Omental fat pad (tissue), 3 donors: ENCODE measurements at regions not wholly inside any gene's neighbourhood (a gene's known extent, or its start where the extent isn't known, plus 50 kb on each side); places are given as distances from the start of the nearest gene placed in this dataset.
"Not testable (repeated sequence)": the region's sequence is repeated elsewhere in the genome, so short reads cannot be mapped to it uniquely, and the experiment has no call there.

Experiments used
- ATAC-seq: fragments of 150-250 bp; one replicate; pipeline ENCODE4 v1.9.1; 2016; ENCODE audit warnings: mild to moderate bottlenecking, moderate library complexity; ENCODE audit not compliant: low FRiP score
- DNase-seq: peaks from one replicate; pipeline ENCODE4 v3.0.0-alpha.2; 2019; ENCODE audit warnings: low spot score
- TF ChIP-seq, protein P1 (sequence below), 3 donors: fragments of 450-650 bp; IDR thresholded peaks; one replicate each; pipeline ENCODE4 v1.5.1; 2016 to 2017; ENCODE audit warnings: antibody characterized with exemption in 3 of 3, mild to moderate bottlenecking in 3 of 3, moderate library complexity in 2 of 3

DNA sequence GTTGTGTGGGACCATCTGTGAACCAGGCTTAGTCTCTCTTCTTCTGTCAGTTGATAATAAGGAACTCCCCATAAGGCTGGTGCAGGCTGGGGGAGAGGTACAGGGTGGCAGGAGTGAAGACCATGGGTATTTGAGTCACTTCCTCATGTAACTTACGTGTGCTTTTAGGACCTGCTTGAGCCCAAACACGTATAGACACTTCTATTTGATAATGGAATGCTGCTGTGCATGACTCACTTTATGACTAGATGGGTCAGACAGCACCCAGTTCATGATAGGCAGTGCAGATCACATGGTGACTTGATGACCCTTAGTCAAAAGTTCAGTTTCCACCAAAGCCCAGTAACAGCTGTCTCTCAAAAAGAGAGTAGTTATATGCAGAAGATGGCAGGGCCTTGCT lies 490.9 kb downstream of the ZBBX start:
- TF ChIP-seq, protein P1, sequence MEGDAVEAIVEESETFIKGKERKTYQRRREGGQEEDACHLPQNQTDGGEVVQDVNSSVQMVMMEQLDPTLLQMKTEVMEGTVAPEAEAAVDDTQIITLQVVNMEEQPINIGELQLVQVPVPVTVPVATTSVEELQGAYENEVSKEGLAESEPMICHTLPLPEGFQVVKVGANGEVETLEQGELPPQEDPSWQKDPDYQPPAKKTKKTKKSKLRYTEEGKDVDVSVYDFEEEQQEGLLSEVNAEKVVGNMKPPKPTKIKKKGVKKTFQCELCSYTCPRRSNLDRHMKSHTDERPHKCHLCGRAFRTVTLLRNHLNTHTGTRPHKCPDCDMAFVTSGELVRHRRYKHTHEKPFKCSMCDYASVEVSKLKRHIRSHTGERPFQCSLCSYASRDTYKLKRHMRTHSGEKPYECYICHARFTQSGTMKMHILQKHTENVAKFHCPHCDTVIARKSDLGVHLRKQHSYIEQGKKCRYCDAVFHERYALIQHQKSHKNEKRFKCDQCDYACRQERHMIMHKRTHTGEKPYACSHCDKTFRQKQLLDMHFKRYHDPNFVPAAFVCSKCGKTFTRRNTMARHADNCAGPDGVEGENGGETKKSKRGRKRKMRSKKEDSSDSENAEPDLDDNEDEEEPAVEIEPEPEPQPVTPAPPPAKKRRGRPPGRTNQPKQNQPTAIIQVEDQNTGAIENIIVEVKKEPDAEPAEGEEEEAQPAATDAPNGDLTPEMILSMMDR (IDR thresholded peaks at IDR 0.05), result no peak
- DNase-seq, result no peak
- no peak for ATAC-seq

DNA sequence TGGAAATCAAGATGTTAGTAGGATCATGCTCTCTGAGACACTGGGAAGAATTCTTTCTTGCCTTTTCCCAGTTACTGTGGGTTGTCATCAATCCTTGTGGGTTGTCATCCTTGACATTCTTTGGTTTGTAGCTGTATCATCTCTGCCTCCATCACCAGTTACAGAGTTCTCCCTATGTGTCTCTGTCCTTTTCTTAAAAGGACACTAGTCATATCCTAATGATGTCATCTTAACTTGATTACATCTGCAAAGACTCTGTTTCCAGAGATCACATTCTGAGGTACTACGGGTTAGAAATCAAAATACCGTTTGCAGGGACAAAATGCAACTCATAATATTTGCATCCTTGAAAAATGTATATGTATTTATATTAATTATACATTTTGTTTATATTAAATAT lies 500.4 kb downstream of the ZBBX start:
- ATAC-seq (no peak), DNase-seq (no peak)
- TF ChIP-seq, protein P1 (IDR thresholded peaks at IDR 0.05), result no peak

DNA sequence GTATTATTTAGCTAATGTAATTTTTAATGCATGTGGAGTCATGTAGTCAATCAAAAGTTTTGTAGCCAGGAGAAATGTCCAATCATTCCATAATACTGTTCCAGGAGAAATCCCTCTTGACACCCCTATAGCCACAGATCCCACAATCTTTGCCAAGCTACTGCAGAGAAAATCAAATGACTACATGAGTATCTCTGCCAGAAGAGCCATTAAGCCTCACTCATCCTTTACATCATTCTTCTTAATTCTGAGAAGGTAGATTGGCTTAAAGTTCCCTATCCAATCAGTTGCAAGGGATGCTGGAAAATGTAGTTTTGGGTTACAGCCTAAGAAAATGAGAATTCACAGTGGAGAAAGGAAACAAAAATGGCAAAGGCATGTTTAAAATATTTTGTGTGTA lies 502.1 kb downstream of the ZBBX start:
- DNase-seq (no peak), ATAC-seq (no peak)
- TF ChIP-seq, protein P1 (IDR thresholded peaks at IDR 0.05), result no peak

DNA sequence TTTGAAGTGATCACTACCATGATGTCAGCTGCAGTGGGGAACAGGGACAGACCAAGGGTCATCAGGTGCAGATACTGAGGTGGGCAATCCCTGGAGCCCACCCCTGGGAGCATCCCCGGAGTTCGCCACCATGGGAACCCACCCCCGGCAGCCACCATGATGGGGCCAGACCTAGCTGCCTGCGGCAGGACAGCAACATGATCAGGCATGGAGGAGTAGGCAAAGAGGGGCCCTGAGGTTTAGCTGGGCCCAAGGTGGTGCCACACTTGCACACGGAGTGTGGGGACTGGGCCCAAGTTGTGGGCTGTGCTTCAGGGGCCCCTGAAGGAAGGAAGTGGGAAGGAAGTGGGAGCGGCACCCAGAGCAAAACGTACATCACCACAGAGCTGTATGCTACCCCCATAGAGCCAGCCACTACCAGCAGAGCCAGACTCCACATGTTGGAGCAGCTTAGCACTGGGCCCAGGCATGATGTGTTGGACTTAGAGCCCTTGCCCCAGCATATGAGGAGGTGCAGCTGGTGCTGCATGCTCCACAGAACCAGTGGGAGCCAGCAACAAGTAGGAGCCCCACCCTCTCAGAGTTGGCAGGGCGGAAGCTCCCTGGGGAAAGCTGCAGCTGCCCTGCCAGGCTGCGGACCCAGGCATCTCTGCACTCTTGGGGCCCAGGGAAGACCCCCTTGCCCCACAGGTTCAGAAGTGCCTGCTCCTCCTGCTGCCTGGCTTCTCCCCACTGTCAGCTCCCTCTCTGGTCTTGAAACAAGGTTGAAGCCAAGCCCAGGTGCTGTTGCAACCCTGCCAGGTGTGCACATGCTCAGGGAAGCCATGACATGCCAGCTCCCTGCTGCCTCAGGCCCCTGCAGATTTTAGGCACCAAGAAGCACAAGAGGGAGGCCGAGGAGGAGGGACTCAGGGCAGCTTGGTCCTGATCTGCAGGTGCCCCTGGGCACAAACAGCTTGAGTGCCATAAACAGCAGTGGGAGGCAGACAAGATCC lies 515.3 kb downstream of the ZBBX start:
- ATAC-seq (no peak), DNase-seq (no peak)
- TF ChIP-seq, protein P1 (IDR thresholded peaks at IDR 0.05), result no peak

DNA sequence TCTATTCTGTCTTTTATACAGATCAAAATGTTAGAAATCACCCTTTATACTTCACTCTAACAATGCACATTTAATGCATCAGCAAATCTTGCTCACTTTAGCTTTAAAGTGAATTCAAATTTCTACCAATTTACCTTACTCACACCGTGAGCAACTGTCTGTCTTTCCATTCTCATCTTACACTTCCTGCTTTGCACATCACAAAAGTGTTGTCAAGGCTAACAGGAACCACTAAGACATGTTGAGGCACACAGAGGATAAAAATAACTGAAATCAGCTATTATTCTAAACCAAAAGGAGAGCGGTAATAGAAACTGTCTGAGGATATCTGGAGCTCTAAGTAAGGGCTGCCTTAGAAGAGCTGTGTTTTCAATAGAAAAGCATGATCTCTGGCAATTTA lies 519.9 kb downstream of the ZBBX start:
- ATAC-seq (no peak), DNase-seq (no peak)
- TF ChIP-seq, protein P1 (IDR thresholded peaks at IDR 0.05), result no peak

DNA sequence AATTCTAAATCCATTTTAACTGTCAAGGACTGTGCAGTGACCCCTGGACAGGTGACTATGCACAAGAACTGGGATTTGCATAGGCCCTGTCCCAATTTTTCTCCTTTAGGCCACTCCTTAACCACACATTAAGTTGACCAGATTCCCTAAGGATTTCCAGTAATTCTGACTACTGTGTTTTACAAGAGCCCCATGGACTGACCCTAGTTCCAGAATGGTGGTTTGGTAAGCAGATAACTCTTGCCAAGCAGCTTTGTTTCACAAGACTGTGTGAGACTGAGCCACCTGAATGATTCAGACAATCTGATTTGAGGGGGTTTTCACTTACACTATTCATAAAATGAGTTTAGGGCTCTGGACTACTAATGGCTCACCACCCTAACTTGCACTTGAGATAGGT lies 535.8 kb downstream of the ZBBX start:
- ATAC-seq (no peak), DNase-seq (no peak)
- TF ChIP-seq, protein P1 (IDR thresholded peaks at IDR 0.05), result no peak

DNA sequence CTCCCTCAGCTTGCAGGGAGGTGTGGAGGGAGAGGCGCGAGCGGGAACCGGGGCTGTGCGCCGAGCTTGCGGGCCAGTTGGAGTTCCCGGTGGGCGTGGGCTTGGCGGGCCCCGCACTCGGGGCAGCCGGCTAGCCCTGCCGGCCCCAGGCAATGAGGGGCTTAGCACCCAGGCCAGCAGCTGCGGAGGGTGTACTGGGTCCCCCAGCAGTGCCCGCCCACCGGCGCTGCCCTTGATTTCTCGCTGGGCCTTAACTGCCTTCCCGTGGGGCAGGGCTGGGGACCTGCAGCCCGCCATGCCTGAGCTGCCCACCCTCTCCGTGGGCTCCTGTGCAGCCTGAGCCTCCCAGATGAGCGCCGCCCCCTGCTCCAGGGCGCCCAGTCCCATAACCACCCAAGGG lies 537.3 kb downstream of the ZBBX start:
- not testable (repeated sequence) for DNase-seq, ATAC-seq
